ENCODE measurements at regions not wholly inside any gene's neighbourhood (a gene's known extent, or its start where the extent isn't known, plus 50 kb on each side); places are given as distances from the start of the nearest gene placed in this dataset.
"Not testable (repeated sequence)": the region's sequence is repeated elsewhere in the genome, so short reads cannot be mapped to it uniquely, and the experiment has no call there.

DNA sequence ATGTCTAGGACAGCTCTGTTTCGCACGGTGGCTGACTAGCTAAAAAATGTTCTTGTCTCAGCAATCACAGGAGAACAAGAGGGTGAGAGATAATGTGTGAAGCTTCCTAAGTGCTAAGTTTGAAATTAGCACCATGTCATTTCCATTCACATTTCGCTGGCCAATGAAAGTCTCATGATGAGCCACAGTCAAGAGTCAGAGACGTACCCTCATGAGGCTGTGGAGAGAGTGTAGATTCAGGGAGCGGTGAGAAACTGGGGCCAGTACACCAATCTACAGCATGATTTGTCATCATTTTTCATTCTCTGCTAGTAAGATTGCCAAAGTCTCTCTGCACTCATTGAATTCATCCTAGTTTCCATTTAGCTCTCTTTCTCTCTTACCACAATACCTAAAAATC is 98.1 kb downstream of the FAM72C start:
- H3K36me3 ChIP-seq (ENCODE audit: control insufficient read depth in 2 of 2, extremely low read depth in 1 of 2, insufficient read depth in 2 of 2, low read length in 2 of 2); H4K20me1 ChIP-seq (ENCODE audit: control insufficient read depth, extremely low read depth, insufficient read depth, low read length); DNase-seq (ENCODE audit: low read depth, low spot score); FAIRE-seq; H3K4me2 ChIP-seq (ENCODE audit: control insufficient read depth, extremely low read depth, insufficient read depth, low read depth, low read length); H3K9me3 ChIP-seq (ENCODE audit: control insufficient read depth, low read depth, low read length); H3K27me3 ChIP-seq (ENCODE audit: control insufficient read depth, extremely low read depth, insufficient read depth, low read length); H3K79me2 ChIP-seq (ENCODE audit: control insufficient read depth, insufficient read depth, low read length); H2AFZ ChIP-seq (ENCODE audit: control insufficient read depth, low read length); H3K9me1 ChIP-seq (ENCODE audit: control insufficient read depth, extremely low read depth, insufficient read depth, low read length); dilution Hi-C loops (cut with MboI; ENCODE audit: extremely low pct_ligation_motif_present, low sequenced_read_pairs); H3K9ac ChIP-seq (ENCODE audit: control insufficient read depth, extremely low read depth, insufficient read depth, low read length); H3K4me3 ChIP-seq (ENCODE audit: control insufficient read depth in 2 of 3, extremely low read depth in 1 of 3, insufficient read depth in 2 of 3, low read depth in 1 of 3, low read length in 3 of 3); H3K4me1 ChIP-seq (ENCODE audit: control insufficient read depth, extremely low read depth, insufficient read depth, low read length); H3K27ac ChIP-seq (ENCODE audit: control insufficient read depth, insufficient read depth, low read length): not testable (repeated sequence)

DNA sequence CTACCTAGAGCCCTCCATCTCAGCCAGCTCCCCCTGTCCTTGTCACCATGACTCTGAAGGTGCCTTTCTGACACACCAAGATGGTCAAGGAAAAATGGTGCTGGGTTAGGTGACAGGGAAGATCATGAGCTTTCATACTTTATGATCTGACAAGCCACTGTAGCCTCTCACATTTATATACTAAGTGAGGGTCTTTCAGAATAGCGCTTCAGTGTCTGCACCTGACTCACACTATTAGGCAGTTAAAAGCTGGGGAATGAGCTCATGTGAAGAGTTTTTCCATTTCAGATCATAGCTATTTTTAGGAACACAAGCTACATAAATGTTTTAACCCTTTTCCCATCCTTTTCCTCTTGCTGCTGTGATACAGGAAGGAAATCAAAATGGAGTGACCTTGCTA is 101.4 kb downstream of the FAM72C start:
- dilution Hi-C loops (cut with MboI; ENCODE audit: extremely low pct_ligation_motif_present, low sequenced_read_pairs); H2AFZ ChIP-seq (ENCODE audit: control insufficient read depth, low read length): not testable (repeated sequence)

DNA sequence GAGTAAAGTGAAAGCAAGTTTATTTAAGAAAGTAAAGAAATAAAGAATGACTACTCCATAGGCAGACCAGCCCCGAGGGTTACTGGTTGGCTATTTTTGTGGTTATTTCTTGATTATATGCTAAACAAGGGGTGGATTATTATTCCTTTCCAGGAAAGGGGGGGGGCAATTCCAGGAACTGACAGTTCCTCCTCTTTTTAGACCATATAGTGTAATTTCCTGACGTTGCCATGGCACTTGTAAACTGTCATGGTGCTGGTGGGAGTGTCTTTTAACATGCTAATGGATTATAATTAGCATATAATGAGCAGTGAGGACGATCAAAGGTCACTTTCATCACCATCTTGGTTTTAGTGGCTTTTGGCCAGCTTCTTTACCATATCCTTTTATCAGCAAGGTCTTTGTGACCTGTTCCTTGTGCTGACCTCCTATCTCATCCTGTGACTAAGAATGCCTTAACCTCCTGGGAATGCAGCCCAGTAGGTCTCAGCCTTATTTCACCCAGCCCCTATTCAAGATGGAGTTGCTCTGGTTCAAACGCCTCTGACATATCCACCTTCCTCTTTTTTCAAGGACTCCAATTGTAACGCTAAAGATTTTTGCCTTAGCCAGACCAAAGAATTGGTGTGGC is 104.1 kb downstream of the FAM72C start:
- H3K4me2 ChIP-seq (ENCODE audit: control insufficient read depth, extremely low read depth, insufficient read depth, low read depth, low read length); FAIRE-seq; H3K36me3 ChIP-seq (ENCODE audit: control insufficient read depth in 2 of 2, extremely low read depth in 1 of 2, insufficient read depth in 2 of 2, low read length in 2 of 2); H3K9me3 ChIP-seq (ENCODE audit: control insufficient read depth, low read depth, low read length); H2AFZ ChIP-seq (ENCODE audit: control insufficient read depth, low read length); H3K27ac ChIP-seq (ENCODE audit: control insufficient read depth, insufficient read depth, low read length); H3K27me3 ChIP-seq (ENCODE audit: control insufficient read depth, extremely low read depth, insufficient read depth, low read length); H3K4me3 ChIP-seq (ENCODE audit: control insufficient read depth in 2 of 3, extremely low read depth in 1 of 3, insufficient read depth in 2 of 3, low read depth in 1 of 3, low read length in 3 of 3); H4K20me1 ChIP-seq (ENCODE audit: control insufficient read depth, extremely low read depth, insufficient read depth, low read length); H3K9ac ChIP-seq (ENCODE audit: control insufficient read depth, extremely low read depth, insufficient read depth, low read length); H3K79me2 ChIP-seq (ENCODE audit: control insufficient read depth, insufficient read depth, low read length); H3K4me1 ChIP-seq (ENCODE audit: control insufficient read depth, extremely low read depth, insufficient read depth, low read length); H3K9me1 ChIP-seq (ENCODE audit: control insufficient read depth, extremely low read depth, insufficient read depth, low read length); DNase-seq (ENCODE audit: low read depth, low spot score); dilution Hi-C loops (cut with MboI; ENCODE audit: extremely low pct_ligation_motif_present, low sequenced_read_pairs): not testable (repeated sequence)

More for the DNA sequence above, 101.4 kb downstream of the FAM72C start:
- not testable (repeated sequence) for DNase-seq (ENCODE audit: low read depth, low spot score); H3K4me2 ChIP-seq (ENCODE audit: control insufficient read depth, extremely low read depth, insufficient read depth, low read depth, low read length); H3K79me2 ChIP-seq (ENCODE audit: control insufficient read depth, insufficient read depth, low read length); H3K9ac ChIP-seq (ENCODE audit: control insufficient read depth, extremely low read depth, insufficient read depth, low read length); H3K4me3 ChIP-seq (ENCODE audit: control insufficient read depth in 2 of 3, extremely low read depth in 1 of 3, insufficient read depth in 2 of 3, low read depth in 1 of 3, low read length in 3 of 3); H3K9me1 ChIP-seq (ENCODE audit: control insufficient read depth, extremely low read depth, insufficient read depth, low read length); H3K9me3 ChIP-seq (ENCODE audit: control insufficient read depth, low read depth, low read length); H3K27ac ChIP-seq (ENCODE audit: control insufficient read depth, insufficient read depth, low read length); FAIRE-seq; H4K20me1 ChIP-seq (ENCODE audit: control insufficient read depth, extremely low read depth, insufficient read depth, low read length); H3K4me1 ChIP-seq (ENCODE audit: control insufficient read depth, extremely low read depth, insufficient read depth, low read length); H3K27me3 ChIP-seq (ENCODE audit: control insufficient read depth, extremely low read depth, insufficient read depth, low read length); H3K36me3 ChIP-seq (ENCODE audit: control insufficient read depth in 2 of 2, extremely low read depth in 1 of 2, insufficient read depth in 2 of 2, low read length in 2 of 2)

DNA sequence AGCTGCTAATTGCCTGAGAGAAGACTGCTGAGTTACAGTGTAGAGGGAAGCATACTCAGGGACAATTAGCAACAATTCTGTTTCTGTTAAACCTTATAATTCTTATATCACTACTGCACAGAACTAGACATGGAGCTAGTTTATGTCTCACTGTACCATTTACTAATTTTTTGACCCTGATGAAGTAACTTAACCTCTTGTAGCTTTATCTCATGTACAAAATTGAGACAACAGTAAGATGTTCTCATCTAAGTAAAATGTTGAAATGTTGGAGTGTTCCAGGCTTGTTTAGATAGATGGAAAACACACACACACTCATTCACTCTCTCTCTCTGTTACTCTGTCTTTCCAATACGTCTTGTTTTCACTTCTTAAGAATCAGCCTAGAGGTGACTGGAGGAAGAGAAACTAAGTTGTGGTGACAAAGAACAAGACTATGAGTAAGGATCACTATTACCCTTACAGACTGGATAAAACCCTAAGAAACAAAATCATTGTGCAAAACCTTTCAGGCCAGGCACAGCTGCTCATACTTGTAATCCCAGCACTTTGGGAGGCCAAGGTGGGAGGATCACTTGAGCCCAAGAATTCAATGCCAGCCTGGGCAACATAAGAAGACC is 107.8 kb downstream of the FAM72C start:
- H3K9me3 ChIP-seq (ENCODE audit: control insufficient read depth, low read depth, low read length); H3K9me1 ChIP-seq (ENCODE audit: control insufficient read depth, extremely low read depth, insufficient read depth, low read length); H3K27ac ChIP-seq (ENCODE audit: control insufficient read depth, insufficient read depth, low read length); H3K4me2 ChIP-seq (ENCODE audit: control insufficient read depth, extremely low read depth, insufficient read depth, low read depth, low read length); H3K4me1 ChIP-seq (ENCODE audit: control insufficient read depth, extremely low read depth, insufficient read depth, low read length); H3K9ac ChIP-seq (ENCODE audit: control insufficient read depth, extremely low read depth, insufficient read depth, low read length); H3K36me3 ChIP-seq (ENCODE audit: control insufficient read depth in 2 of 2, extremely low read depth in 1 of 2, insufficient read depth in 2 of 2, low read length in 2 of 2); dilution Hi-C loops (cut with MboI; ENCODE audit: extremely low pct_ligation_motif_present, low sequenced_read_pairs); H4K20me1 ChIP-seq (ENCODE audit: control insufficient read depth, extremely low read depth, insufficient read depth, low read length); H3K4me3 ChIP-seq (ENCODE audit: control insufficient read depth in 2 of 3, extremely low read depth in 1 of 3, insufficient read depth in 2 of 3, low read depth in 1 of 3, low read length in 3 of 3); FAIRE-seq; DNase-seq (ENCODE audit: low read depth, low spot score); H2AFZ ChIP-seq (ENCODE audit: control insufficient read depth, low read length); H3K27me3 ChIP-seq (ENCODE audit: control insufficient read depth, extremely low read depth, insufficient read depth, low read length); H3K79me2 ChIP-seq (ENCODE audit: control insufficient read depth, insufficient read depth, low read length): not testable (repeated sequence)

DNA sequence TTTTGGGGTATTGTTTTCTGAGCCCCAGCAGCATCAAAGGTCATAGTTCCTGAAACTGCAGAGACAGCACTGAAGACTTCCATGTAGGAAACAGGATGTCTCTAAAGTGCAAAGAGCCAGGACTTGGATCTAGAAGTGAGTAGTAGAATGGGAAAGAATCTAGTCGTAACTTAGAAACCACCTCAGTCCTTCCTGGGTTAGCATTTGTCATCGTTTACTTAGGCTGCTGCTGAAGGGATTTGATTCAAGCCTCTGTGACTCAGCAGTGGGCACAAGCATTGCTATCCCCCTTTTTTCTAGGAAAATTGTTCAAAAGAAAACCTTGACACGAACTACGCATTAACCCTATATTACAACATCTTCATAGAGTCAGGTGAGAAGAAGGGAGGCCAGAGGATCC is 109.1 kb downstream of the FAM72C start:
- DNase-seq (ENCODE audit: low read depth, low spot score); H3K4me3 ChIP-seq (ENCODE audit: control insufficient read depth in 2 of 3, extremely low read depth in 1 of 3, insufficient read depth in 2 of 3, low read depth in 1 of 3, low read length in 3 of 3); FAIRE-seq; H3K4me2 ChIP-seq (ENCODE audit: control insufficient read depth, extremely low read depth, insufficient read depth, low read depth, low read length); H3K9me1 ChIP-seq (ENCODE audit: control insufficient read depth, extremely low read depth, insufficient read depth, low read length); H3K36me3 ChIP-seq (ENCODE audit: control insufficient read depth in 2 of 2, extremely low read depth in 1 of 2, insufficient read depth in 2 of 2, low read length in 2 of 2); dilution Hi-C loops (cut with MboI; ENCODE audit: extremely low pct_ligation_motif_present, low sequenced_read_pairs); H3K9me3 ChIP-seq (ENCODE audit: control insufficient read depth, low read depth, low read length); H3K27ac ChIP-seq (ENCODE audit: control insufficient read depth, insufficient read depth, low read length); H2AFZ ChIP-seq (ENCODE audit: control insufficient read depth, low read length); H3K9ac ChIP-seq (ENCODE audit: control insufficient read depth, extremely low read depth, insufficient read depth, low read length); H4K20me1 ChIP-seq (ENCODE audit: control insufficient read depth, extremely low read depth, insufficient read depth, low read length); H3K79me2 ChIP-seq (ENCODE audit: control insufficient read depth, insufficient read depth, low read length); H3K4me1 ChIP-seq (ENCODE audit: control insufficient read depth, extremely low read depth, insufficient read depth, low read length); H3K27me3 ChIP-seq (ENCODE audit: control insufficient read depth, extremely low read depth, insufficient read depth, low read length): not testable (repeated sequence)

All from keratinocyte (primary cell).